Keratinocyte (primary cell): ENCODE measurements at regions not wholly inside any gene's neighbourhood (a gene's known extent, or its start where the extent isn't known, plus 50 kb on each side); places are given as distances from the start of the nearest gene placed in this dataset.

ENCODE experiments used
- EZH2 ChIP-seq: IDR thresholded peaks from one replicate; pipeline ENCODE4 v1.6.1; 2012; ENCODE audit warnings: inconsistent platforms, mild to moderate bottlenecking, low read length, moderate library complexity
- TF ChIP-seq, protein P1 (sequence below), 3 experiments: IDR thresholded peaks in 1 of 3; conservative IDR thresholded peaks in 1 of 3; optimal IDR thresholded peaks in 1 of 3; 2 replicates in 2 of 3; 3 replicates in 1 of 3; pipeline versions ENCODE3 to v1.5.1; 2011; ENCODE audit warnings: low read length in 3 of 3, mild to moderate bottlenecking in 3 of 3, moderate library complexity in 2 of 3, control low read depth in 1 of 3, inconsistent platforms in 1 of 3; ENCODE audit not compliant: insufficient read depth in 2 of 3; ENCODE audit errors: extremely low read depth in 1 of 3

- TF ChIP-seq, protein P1, sequence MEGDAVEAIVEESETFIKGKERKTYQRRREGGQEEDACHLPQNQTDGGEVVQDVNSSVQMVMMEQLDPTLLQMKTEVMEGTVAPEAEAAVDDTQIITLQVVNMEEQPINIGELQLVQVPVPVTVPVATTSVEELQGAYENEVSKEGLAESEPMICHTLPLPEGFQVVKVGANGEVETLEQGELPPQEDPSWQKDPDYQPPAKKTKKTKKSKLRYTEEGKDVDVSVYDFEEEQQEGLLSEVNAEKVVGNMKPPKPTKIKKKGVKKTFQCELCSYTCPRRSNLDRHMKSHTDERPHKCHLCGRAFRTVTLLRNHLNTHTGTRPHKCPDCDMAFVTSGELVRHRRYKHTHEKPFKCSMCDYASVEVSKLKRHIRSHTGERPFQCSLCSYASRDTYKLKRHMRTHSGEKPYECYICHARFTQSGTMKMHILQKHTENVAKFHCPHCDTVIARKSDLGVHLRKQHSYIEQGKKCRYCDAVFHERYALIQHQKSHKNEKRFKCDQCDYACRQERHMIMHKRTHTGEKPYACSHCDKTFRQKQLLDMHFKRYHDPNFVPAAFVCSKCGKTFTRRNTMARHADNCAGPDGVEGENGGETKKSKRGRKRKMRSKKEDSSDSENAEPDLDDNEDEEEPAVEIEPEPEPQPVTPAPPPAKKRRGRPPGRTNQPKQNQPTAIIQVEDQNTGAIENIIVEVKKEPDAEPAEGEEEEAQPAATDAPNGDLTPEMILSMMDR (optimal IDR thresholded peaks at IDR 0.05 in 1 of 3, IDR thresholded peaks at IDR 0.05 in 1 of 3, conservative IDR thresholded peaks at IDR 0.05 in 1 of 3; ENCODE audit: extremely low read depth in 1 of 3, insufficient read depth in 2 of 3, low read length in 3 of 3), result no peak
- TF ChIP-seq EZH2, result no peak
These were observed 1730.4 kb upstream of the SLC10A2 start for GRCh38 chr13:104796581-104796980.
